Activated T-helper 1 cell treated with anti-CD3 and anti-CD28 coated beads, Interleukin-12 subunit alpha, Interleukin-12 subunit beta, Interleukin-2, Interleukin-4 antibody, amounts not matched to agents 30 ng/mL and 10 ng/mL and 1 ng/mL, durations not matched to agents 14 hours and 24 hours and 36 hours (primary cell): ENCODE measurements at regions not wholly inside any gene's neighbourhood (a gene's known extent, or its start where the extent isn't known, plus 50 kb on each side); places are given as distances from the start of the nearest gene placed in this dataset.
"Not testable (repeated sequence)": the region's sequence is repeated elsewhere in the genome, so short reads cannot be mapped to it uniquely, and the experiment has no call there.

Experiments
- DNase-seq: peaks from one replicate; pipeline ENCODE4 v3.0.0; 2021; ENCODE audit warnings: low spot score
- H3K27ac Mint-ChIP-seq: one replicate; pipeline ENCODE4 v1.8.0; 2021; ENCODE audit warnings: mild to moderate bottlenecking, mixed read lengths
- H3K27me3 Mint-ChIP-seq: one replicate; pipeline ENCODE4 v1.8.0; 2022; ENCODE audit warnings: mild to moderate bottlenecking, moderate library complexity, mixed read lengths; ENCODE audit not compliant: insufficient read depth
- H3K36me3 Mint-ChIP-seq: one replicate; pipeline ENCODE4 v1.8.0; 2021; ENCODE audit warnings: low read depth, mixed read lengths
- H3K4me1 Mint-ChIP-seq: one replicate; pipeline ENCODE4 v1.8.0; 2021; ENCODE audit warnings: low read depth, mixed read lengths
- H3K4me3 Mint-ChIP-seq: one replicate; pipeline ENCODE4 v1.8.0; 2021; ENCODE audit warnings: mild to moderate bottlenecking, moderate library complexity, mixed read lengths
- H3K9me3 Mint-ChIP-seq: one replicate; pipeline ENCODE4 v1.8.0; 2021; ENCODE audit warnings: mixed read lengths
- intact Hi-C: fragments of 100-400 bp; cut with micrococcal nuclease; formaldehyde crosslinking; loops from one replicate; pipeline ENCODE4 v1.15.1; 2024

DNA sequence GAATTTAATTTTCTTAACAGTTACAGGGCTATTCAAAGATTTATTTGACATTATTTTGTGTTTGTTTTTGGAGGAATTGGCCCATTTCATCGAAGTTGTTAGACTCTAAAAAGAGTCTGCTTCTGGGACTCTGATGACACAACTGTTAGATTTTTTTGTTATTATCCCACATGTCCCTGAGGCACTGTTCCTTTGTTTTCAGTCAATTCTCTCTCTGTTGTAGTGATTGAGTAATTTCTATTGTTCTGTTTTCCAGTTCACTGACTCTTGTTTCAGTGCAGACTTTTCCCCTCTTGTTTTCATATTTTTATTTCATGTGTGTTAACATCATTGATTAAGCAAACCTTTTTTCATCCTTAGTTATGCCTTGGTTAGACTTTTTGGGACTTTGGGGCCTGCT is 325.0 kb downstream of the ZNF326 start:
- Mint-ChIP-seq H3K36me3 (no peaks in the 10 kb centered on the region), H3K27me3 (no peaks in the 10 kb centered on the region), H3K27ac (no peak overlapping the region), H3K9me3 (no peaks in the 10 kb centered on the region), H3K4me3 (no peak overlapping the region), H3K4me1 (no peaks in the 10 kb centered on the region)
- DNase-seq: no peak
- intact Hi-C loops: no loop called here

DNA sequence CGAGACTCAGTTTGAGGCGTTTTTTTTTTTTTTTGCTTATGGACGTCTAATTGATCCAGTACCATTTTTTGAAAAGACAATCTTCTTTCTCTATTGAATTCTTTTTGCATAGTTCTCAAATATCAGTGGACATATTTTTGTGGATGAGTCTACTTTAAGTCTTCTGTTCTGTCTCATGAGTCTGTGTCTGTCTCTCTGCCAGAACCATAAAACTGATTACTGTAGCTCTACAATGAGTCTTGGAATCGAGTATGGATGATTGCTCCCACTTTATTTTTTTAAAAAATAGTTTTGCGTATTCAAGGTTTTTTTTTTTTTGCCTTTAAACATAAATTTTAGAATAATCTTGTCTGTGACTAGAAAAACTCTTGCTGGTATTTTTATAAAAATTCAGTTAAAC is 323.5 kb downstream of the ZNF326 start:
- Mint-ChIP-seq H3K27ac (no peak overlapping the region), H3K4me3 (no peak overlapping the region), H3K4me1 (no peaks in the 10 kb centered on the region), H3K27me3 (no peaks in the 10 kb centered on the region), H3K36me3 (no peaks in the 10 kb centered on the region), H3K9me3 (no peaks in the 10 kb centered on the region)
- DNase-seq: no peak
- intact Hi-C loops: no loop called here

DNA sequence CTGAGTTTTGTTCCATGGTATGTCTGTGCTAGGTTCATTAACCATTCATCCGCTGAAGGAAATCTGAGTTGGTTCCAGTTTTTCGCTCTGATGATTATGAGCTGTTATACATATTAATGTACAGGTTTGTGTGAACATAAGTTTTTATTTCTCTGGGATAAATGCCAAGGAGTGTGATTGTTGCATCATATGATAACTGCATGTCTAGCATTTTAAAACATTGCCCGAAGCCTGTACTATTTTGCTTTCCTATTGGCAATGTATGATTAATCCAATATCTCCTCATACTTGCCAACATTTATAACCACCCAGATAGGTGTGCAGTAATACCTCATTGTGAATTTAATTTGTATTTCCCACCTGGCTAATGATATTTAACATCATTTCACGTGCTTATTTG is 322.7 kb downstream of the ZNF326 start:
- intact Hi-C loops: no loop called here

DNA sequence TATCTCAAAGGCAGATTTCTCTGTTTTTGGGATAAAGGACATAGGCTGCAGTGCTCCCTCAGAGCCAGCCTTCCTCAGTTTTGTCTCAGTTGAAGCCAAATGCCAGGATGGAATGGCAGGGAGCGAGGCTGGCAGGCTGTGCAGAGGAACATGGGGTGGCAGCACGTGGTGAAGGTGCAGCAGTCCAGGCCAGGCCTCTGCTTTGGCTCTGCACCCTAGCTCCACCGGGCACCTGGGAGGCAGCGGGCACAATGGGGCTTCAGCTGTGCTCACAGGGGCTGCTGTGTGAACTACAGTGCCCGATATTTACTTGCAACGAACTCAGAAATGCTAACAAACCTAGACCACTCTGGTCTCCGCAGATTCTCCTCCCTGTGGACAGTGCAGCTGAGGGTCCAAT is 319.6 kb downstream of the ZNF326 start:
- no peak overlapping the region for H3K27ac Mint-ChIP-seq
- no peaks in the 10 kb centered on the region for H3K9me3 Mint-ChIP-seq
- DNase-seq: no peak
- H3K36me3 Mint-ChIP-seq: no peaks in the 10 kb centered on the region
- H3K4me3 Mint-ChIP-seq: no peak overlapping the region
- intact Hi-C loops: no loop called here
- peaks cover 2% of the 10 kb centered on the region for H3K27me3 Mint-ChIP-seq
- no peaks in the 10 kb centered on the region for H3K4me1 Mint-ChIP-seq

More for the DNA sequence above, 322.7 kb downstream of the ZNF326 start:
- no peaks in the 10 kb centered on the region for H3K4me1 Mint-ChIP-seq
- no peak overlapping the region for H3K4me3 Mint-ChIP-seq
- H3K9me3 Mint-ChIP-seq: no peaks in the 10 kb centered on the region
- H3K36me3 Mint-ChIP-seq: no peaks in the 10 kb centered on the region
- DNase-seq: no peak
- H3K27ac Mint-ChIP-seq: no peak overlapping the region
- H3K27me3 Mint-ChIP-seq: no peaks in the 10 kb centered on the region

DNA sequence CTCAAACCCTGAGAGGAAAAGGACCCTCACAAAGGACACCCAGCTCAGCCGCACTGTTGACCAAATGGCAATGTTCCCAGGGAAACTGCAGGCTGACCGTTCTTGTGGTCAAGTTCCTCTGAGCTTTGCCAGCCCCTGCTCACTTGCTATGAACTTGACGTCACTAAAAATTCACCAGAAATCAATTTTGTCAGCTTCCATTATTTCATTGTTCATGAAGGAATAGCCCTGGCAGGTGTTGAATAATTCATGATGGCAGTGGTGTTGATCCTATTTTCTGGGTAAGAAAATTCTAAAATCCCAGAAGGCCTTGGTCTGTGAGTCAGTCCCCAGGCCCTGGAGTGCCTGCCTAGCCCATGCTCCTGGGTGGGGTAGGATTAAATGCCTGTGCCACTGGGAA is 318.9 kb downstream of the ZNF326 start:
- Mint-ChIP-seq H3K27ac (no peak overlapping the region), H3K4me3 (no peak overlapping the region), H3K27me3 (peaks cover 2% of the 10 kb centered on the region), H3K9me3 (no peaks in the 10 kb centered on the region), H3K4me1 (no peaks in the 10 kb centered on the region), H3K36me3 (no peaks in the 10 kb centered on the region)
- intact Hi-C loops: no loop called here
- DNase-seq: no peak

DNA sequence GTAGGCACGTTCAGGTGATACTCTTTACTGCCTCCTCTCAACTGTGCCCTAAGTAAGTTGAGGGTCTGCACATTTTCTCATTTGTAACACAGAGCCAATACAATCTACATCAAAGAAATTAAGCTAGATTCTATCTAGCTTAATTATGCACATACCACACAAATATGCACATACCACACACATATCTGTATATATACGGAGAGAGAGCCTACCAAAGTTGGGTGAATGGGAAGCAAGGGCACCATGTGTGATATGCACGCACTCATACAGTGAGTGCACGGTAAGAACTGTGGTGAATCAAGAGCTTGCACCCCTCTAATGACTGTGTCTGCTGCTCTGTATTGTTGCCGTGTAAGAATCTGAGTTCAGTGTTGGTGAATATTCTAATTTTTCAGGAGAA is 314.9 kb downstream of the ZNF326 start:
- intact Hi-C loops: no loop called here
- H3K4me1 Mint-ChIP-seq: no peaks in the 10 kb centered on the region
- H3K27ac Mint-ChIP-seq: no peak overlapping the region
- no peak for DNase-seq
- H3K4me3 Mint-ChIP-seq: no peak overlapping the region
- H3K36me3 Mint-ChIP-seq: no peaks in the 10 kb centered on the region
- H3K9me3 Mint-ChIP-seq: peaks cover 3% of the 10 kb centered on the region
- peaks cover 4% of the 10 kb centered on the region for H3K27me3 Mint-ChIP-seq

DNA sequence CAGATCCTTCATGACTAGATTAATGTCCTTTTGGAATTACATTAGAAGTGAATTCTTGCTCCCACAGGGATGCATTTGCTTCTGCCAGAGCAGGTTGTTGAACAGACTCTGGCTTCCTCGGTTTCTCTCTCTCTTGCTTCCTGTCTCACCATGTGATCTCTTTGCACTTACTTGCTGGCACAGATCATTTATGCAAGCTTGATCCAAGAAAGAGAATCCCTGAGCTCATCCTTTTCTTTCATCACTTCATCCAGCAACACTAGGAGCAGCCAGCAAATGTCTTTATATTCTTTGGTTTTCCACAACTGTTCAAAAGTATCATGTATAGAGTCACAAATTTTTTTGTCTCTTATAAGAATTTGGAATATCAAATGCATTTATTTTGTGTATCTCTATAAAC is 313.5 kb downstream of the ZNF326 start:
- Mint-ChIP-seq H3K27ac (no peak overlapping the region), H3K27me3 (peaks cover 4% of the 10 kb centered on the region), H3K36me3 (no peaks in the 10 kb centered on the region), H3K4me3 (no peak overlapping the region), H3K9me3 (peaks cover 3% of the 10 kb centered on the region), H3K4me1 (no peaks in the 10 kb centered on the region)
- no peak for DNase-seq
- intact Hi-C loops: no loop called here

DNA sequence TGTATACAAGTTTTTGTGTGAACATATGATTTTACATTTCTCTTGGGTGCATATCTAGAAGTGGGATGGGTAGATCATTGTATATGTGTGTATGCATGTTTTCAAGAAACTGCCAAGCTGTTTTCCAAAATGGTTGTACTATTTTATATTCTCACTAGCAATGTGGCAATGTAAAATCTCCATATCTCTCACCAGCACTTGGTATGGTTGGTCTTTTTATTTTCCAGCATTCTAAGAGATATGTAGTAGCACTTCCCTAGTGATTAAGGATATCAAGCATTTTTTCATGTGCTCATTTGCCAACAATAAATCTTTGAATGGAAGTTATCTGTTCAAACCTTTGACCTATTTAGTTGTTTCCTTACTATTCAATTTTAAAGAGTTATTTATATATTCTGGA is 310.7 kb downstream of the ZNF326 start:
- no peak for DNase-seq
- H3K27me3 Mint-ChIP-seq: peaks cover 2% of the 10 kb centered on the region

DNA sequence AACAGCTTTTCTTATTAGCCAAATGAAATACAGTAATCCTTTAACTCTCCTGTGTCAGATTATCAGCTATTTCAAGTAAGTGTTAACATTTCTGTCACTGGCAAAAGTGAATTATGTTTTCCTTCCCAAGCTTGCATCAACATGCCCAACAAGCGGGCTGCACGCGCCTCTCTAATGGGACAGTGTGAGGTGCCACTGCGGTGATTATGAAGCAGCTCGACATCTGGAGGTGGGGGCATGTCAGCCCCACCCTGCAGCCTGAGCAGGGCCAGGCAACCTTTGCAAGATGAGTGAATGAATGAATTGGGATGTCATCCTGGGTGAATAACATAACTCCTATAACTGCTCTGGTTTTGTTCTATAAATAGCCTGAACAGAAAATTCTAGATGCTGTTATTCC is 301.4 kb downstream of the ZNF326 start:
- Mint-ChIP-seq H3K36me3 (no peaks in the 10 kb centered on the region), H3K4me1 (no peaks in the 10 kb centered on the region)
- intact Hi-C loops: no loop called here

More for the DNA sequence above, 310.7 kb downstream of the ZNF326 start:
- Mint-ChIP-seq H3K27ac (no peak overlapping the region), H3K4me3 (no peak overlapping the region), H3K4me1 (no peaks in the 10 kb centered on the region), H3K9me3 (peaks cover 3% of the 10 kb centered on the region), H3K36me3 (no peaks in the 10 kb centered on the region)
- intact Hi-C loops: no loop called here

DNA sequence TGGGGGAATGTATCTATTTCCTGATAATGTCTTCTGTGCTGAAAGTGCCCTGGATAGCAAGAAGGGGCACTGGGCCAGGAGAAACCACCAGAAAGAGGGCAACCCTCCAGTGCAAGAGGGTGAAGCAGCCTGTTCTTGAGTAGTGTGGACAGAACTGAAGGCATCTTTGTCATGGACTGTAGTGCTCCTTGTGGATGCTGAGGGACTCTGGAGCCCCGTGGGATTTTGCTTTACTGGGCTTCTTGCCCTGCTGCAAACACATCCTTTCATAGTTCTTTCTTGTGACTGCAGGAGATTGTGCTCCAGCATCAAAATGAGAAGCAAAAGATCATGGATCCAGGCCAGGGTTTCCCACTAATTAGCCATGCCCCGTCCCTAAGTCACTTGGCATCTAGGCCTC is 300.6 kb downstream of the ZNF326 start:
- Mint-ChIP-seq H3K27me3 (peaks cover 2% of the 10 kb centered on the region), H3K9me3 (no peaks in the 10 kb centered on the region), H3K4me3 (no peak overlapping the region), H3K4me1 (no peaks in the 10 kb centered on the region), H3K36me3 (no peaks in the 10 kb centered on the region), H3K27ac (no peak overlapping the region)
- intact Hi-C loops: no loop called here
- DNase-seq: no peak

More for the DNA sequence above, 301.4 kb downstream of the ZNF326 start:
- Mint-ChIP-seq H3K27ac (no peak overlapping the region), H3K4me3 (no peak overlapping the region), H3K9me3 (no peaks in the 10 kb centered on the region), H3K27me3 (peaks cover 2% of the 10 kb centered on the region)
- no peak for DNase-seq

DNA sequence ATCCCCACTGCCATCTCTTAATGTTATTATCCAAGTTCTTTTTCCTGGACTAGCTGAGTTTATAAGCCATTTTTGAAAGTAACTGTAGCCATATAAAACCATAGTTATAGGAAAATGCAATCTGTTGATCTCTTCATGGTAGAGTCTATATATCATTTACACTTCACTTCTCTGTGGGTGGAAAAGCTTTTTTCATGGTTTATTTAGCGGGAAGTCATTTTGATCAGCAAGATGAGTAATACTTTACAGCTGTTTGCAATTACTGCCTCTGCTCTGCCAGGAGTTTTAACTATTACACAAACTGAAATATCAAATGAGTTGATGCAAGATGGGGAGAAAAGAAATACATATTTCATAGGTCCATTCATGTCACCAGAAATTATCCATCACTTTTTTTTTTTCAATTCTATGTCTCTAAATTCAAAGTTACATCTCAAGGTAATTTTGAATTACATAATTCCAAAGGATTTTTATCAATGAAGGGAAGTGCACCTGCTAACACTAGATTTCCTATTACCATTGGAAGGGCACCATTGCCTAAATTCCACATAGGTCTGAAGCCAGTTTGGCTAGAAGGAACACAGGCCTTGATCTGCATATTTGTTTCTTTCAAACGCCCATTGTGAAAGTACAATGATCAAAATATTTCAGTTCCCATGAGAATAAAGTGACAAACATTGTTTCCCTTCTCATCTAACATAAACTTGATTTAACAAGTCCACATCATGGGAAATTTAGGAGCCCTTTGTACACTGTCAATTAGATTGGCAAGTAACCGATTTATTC is 296.7 kb downstream of the ZNF326 start:
- no peak for DNase-seq
- Mint-ChIP-seq H3K36me3 (no peaks in the 10 kb centered on the region), H3K4me1 (no peaks in the 10 kb centered on the region), H3K9me3 (no peaks in the 10 kb centered on the region), H3K27ac (no peak overlapping the region), H3K4me3 (no peak overlapping the region), H3K27me3 (no peaks in the 10 kb centered on the region)
- intact Hi-C loops: no loop called here

DNA sequence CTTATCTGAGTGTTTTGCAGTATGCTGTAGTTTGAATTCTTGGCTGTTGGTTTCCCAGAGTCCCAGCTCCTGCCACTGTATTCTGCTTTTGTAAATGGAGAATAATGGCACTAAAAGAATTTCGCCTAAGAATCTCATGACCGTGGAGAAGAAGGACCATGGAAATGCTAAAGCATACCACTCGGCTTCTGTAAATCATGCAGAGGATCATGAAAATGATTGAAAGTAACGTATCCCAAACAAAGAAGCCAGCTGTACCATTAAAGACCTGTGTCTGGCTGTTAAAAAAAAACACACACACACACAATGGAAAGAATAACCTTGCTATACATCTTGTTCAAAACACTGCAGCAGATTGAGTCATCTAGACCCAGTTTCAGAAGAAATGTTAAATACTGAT is 287.9 kb downstream of the ZNF326 start:
- intact Hi-C loops: no loop called here
- H3K27me3 Mint-ChIP-seq: peaks cover 2% of the 10 kb centered on the region
- H3K4me3 Mint-ChIP-seq: no peak overlapping the region
- H3K36me3 Mint-ChIP-seq: no peaks in the 10 kb centered on the region
- no peak overlapping the region for H3K27ac Mint-ChIP-seq
- H3K4me1 Mint-ChIP-seq: no peaks in the 10 kb centered on the region
- no peaks in the 10 kb centered on the region for H3K9me3 Mint-ChIP-seq
- DNase-seq: no peak

DNA sequence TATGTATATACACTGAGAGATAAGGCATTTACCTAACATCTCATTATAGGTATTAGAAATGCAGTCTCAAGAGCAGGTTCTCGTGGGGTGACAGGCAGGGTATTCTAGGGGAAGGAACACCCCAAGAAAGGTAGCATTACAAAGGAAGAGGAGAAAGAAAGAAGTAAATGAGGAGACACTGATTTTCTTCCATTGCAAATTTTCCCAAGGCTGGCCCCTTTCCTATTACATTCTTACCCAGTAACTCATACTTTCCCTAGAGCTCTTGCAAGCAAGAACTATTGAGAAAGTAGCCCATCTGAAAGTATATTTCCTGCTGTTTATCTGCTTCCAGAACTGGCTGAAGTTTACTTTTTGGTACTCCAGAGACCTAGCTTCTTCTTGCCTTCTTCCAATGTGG is 287.0 kb downstream of the ZNF326 start:
- H3K4me1 Mint-ChIP-seq, H3K4me3 Mint-ChIP-seq, H3K36me3 Mint-ChIP-seq, DNase-seq, intact Hi-C loops, H3K27ac Mint-ChIP-seq, H3K27me3 Mint-ChIP-seq, H3K9me3 Mint-ChIP-seq: not testable (repeated sequence)

DNA sequence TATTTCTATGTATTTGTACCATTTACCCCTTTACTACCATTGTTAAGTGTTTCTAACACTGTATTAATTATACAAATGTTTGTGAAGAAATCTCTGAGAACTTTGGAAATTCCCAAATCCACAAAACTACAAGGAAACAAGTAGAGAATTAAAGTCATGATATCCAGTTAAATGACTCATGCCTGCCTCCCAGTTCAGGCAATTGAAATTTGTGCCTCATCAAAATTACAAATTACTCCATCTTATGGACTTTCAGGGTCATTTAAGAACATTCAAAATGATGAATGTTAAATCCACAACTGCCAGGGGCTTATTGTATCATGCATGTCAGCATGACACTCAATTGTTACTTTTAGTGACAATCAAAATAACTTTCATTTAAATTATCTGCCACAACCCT is 282.4 kb downstream of the ZNF326 start:
- Mint-ChIP-seq H3K4me3 (no peak overlapping the region), H3K9me3 (no peaks in the 10 kb centered on the region), H3K36me3 (no peaks in the 10 kb centered on the region), H3K4me1 (no peaks in the 10 kb centered on the region), H3K27me3 (no peaks in the 10 kb centered on the region), H3K27ac (no peak overlapping the region)
- no peak for DNase-seq
- intact Hi-C loops: no loop called here
